Stimulated activated effector memory CD8-positive, alpha-beta T cell treated with anti-CD3 and anti-CD28 coated beads, Interleukin-12 subunit alpha, Interleukin-12 subunit beta, amount 100 ng/mL, for 72 hours (primary cell): ENCODE measurements at regions not wholly inside any gene's neighbourhood (a gene's known extent, or its start where the extent isn't known, plus 50 kb on each side); places are given as distances from the start of the nearest gene placed in this dataset.
A peak's percentile ranks its signal among the peaks of the same experiment; 100 is the strongest.

ENCODE experiments used
- ATAC-seq: fragments of 150-1000 bp; cut with Tn5 transposase; 2 replicates; pipeline ENCODE4 v1.10.0; 2021
- DNase-seq, 2 donors: peaks; one replicate each; pipeline ENCODE4 v3.0.0; 2021 to 2022; ENCODE audit warnings: low spot score in 2 of 2
- H3K27ac Mint-ChIP-seq: one replicate; pipeline ENCODE4 v1.8.0; 2022; ENCODE audit warnings: mild to moderate bottlenecking, mixed read lengths
- H3K36me3 Mint-ChIP-seq: one replicate; pipeline ENCODE4 v1.8.0; 2022; ENCODE audit warnings: mild to moderate bottlenecking, mixed read lengths
- H3K4me1 Mint-ChIP-seq: one replicate; pipeline ENCODE4 v1.8.0; 2022; ENCODE audit warnings: mixed read lengths
- H3K4me3 Mint-ChIP-seq: one replicate; pipeline ENCODE4 v1.8.0; 2022; ENCODE audit warnings: mild to moderate bottlenecking, mixed read lengths
- H3K9me3 Mint-ChIP-seq: one replicate; pipeline ENCODE4 v1.8.0; 2022; ENCODE audit warnings: mixed read lengths

DNA sequence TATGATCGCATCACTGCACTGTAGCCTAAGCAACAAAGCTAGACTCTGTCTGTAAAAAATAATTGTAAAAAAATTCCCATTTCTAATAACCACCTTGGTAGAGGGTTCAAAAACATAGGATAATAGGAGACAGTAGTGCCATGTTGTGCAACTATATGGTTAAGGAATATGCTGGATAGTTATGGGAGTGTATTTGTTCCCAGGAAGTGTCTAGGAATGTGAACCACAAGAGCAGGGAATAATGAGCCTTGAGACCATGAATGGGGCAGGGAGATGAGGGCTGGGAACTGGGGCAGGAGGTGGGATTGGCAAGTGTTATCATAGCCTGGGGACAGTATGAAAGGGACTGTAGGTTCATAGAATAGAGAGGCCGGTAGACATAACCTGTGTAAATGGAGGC is 50.4 kb downstream of the RUSC2 start:
- ATAC-seq: no peak
- H3K9me3 Mint-ChIP-seq: no peaks in the 10 kb centered on the region
- no peak for DNase-seq
- no peaks in the 10 kb centered on the region for H3K36me3 Mint-ChIP-seq
- H3K27ac Mint-ChIP-seq: no peak overlapping the region
- no peak overlapping the region for H3K4me3 Mint-ChIP-seq
- no peaks in the 10 kb centered on the region for H3K4me1 Mint-ChIP-seq

DNA sequence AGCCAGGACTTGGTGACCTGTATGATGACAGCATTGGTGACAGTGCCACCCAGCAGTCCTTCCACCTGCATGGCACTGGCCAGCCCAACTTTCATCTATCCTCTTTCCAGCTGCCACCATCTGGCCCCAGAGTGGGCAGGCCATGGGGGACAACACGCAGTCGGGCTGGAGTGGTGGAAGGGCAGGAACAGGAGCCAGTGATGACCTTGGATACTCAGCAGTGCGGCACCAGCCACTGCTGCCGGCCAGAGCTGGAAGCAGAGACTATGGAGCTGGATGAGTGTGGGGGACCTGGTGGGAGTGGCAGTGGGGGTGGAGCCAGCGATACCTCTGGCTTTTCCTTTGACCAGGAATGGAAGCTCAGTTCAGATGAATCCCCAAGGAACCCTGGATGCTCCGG is 56.9 kb downstream of the RUSC2 start:
- Mint-ChIP-seq H3K4me1 (no peaks in the 10 kb centered on the region), H3K36me3 (no peaks in the 10 kb centered on the region), H3K27ac (no peak overlapping the region), H3K9me3 (no peaks in the 10 kb centered on the region), H3K4me3 (no peak overlapping the region)
- DNase-seq (no peak), ATAC-seq (peak; percentile 32)

GRCh38 chr9:35547889-35548418 is 57.1 kb upstream of the TESK1 start:
- Mint-ChIP-seq H3K27ac (peak overlapping the region; percentile 53), H3K4me1 (no peaks in the 10 kb centered on the region), H3K9me3 (no peaks in the 10 kb centered on the region), H3K36me3 (no peaks in the 10 kb centered on the region), H3K4me3 (no peak overlapping the region)
- ATAC-seq (no peak), DNase-seq (no peak)

- Mint-ChIP-seq H3K4me1 (no peaks in the 10 kb centered on the region), H3K27ac (no peak overlapping the region), H3K9me3 (no peaks in the 10 kb centered on the region), H3K4me3 (no peak overlapping the region), H3K36me3 (no peaks in the 10 kb centered on the region)
- DNase-seq (no peak), ATAC-seq (peak; percentile 8)
Observed at GRCh38 chr9:35548571-35548970, 56.5 kb upstream of the TESK1 start.

- Mint-ChIP-seq H3K4me3 (no peak overlapping the region), H3K36me3 (no peaks in the 10 kb centered on the region), H3K4me1 (no peaks in the 10 kb centered on the region), H3K9me3 (no peaks in the 10 kb centered on the region), H3K27ac (no peak overlapping the region)
- ATAC-seq (no peak), DNase-seq (no peak)
Observed at GRCh38 chr9:35549441-35549840, 55.6 kb upstream of the TESK1 start.

DNA sequence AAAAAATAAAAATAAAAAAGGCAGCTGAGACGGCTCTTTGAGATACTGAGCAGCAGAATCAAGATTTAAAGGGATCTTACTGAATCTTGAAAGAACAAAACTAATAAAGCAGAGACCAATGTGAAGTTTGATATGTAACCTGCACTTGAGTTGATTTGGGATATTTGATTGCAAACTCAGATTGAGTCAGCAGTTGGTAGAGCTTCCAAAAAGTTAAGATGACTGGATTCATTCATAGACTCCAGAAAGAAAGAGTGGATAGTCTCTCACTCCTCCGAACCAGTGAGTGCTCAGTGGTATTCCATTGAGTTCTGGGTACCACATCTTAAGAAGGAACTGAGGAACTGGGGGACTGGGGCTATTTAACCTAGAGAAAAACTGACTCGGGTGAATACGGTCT is 52.7 kb upstream of the TESK1 start:
- no peak overlapping the region for H3K27ac Mint-ChIP-seq
- no peak for DNase-seq

DNA sequence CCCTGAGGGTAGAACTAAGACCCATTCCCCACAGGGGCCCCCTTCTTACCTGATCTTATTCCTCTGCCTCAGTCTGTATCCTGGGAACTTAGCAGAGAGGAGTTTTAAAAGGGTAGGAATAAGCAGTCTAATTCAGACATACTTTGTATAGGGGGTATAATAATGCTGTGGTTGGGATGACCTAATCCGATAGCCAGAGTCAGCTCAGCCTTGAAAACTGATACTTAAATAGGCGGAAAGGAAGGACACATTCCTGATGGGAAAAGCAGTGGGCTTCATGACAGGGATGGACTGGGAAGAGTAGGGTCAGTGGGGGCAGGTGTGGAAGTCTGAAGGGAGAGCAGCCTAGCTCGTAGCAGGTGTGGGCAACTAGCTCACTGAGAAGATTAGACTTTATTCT is 52.2 kb upstream of the TESK1 start:
- Mint-ChIP-seq H3K4me1 (no peaks in the 10 kb centered on the region), H3K36me3 (no peaks in the 10 kb centered on the region), H3K27ac (no peak overlapping the region), H3K9me3 (no peaks in the 10 kb centered on the region), H3K4me3 (no peak overlapping the region)
- ATAC-seq (no peak), DNase-seq (no peak)

More for the DNA sequence above, 52.7 kb upstream of the TESK1 start:
- H3K4me1 Mint-ChIP-seq: no peaks in the 10 kb centered on the region
- ATAC-seq: no peak
- H3K9me3 Mint-ChIP-seq: no peaks in the 10 kb centered on the region
- H3K4me3 Mint-ChIP-seq: no peak overlapping the region
- no peaks in the 10 kb centered on the region for H3K36me3 Mint-ChIP-seq

DNA sequence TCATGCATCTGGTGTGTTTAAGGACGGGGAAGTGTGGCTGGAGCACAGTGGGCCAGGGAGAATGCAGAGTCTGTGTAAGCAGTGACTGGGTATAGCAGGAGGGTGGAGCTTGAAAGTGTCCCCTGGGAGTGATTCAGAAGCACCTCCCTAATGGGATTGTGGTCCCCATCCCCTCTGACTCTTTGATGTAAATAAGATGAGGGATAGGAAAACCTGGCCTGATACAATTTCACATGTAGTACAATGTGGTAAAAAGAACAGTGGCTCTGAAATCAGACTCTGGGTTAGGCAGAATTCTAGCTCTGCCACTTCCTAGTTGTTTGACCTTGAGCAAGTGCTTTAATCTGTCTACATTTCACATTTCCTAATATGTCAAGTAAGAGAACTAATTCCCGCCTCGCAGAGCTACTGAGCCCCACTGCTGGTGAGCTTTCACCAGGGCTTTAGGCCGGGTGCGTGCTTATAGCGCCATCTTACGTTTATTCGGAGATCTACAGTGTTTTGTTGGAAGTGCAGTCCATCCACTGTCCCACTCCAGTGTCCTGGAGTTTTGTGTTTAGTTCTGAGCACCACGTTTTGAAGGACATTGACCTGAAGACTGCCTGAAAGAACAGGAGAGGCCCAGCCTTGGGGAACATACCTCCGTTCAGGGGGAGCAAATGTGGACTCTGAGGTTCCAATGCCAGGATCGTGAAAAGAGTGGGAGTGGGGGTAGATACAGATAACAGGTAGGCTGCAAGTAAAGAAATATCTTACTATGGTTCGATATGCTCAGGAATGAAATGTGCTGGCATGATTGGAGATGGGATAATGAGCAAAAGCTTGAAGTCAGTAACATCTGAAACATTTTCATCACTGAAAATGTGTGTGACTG is 51.2 kb upstream of the TESK1 start:
- ATAC-seq: peak; percentile 74
- Mint-ChIP-seq H3K36me3 (no peaks in the 10 kb centered on the region), H3K4me3 (no peak overlapping the region), H3K9me3 (no peaks in the 10 kb centered on the region), H3K4me1 (no peaks in the 10 kb centered on the region), H3K27ac (no peak overlapping the region)
- peak in 1 of 2 donors; percentile 35 for DNase-seq

- Mint-ChIP-seq H3K9me3 (no peaks in the 10 kb centered on the region), H3K4me3 (no peak overlapping the region), H3K27ac (no peak overlapping the region), H3K36me3 (no peaks in the 10 kb centered on the region), H3K4me1 (no peaks in the 10 kb centered on the region)
- no peak for ATAC-seq
- no peak for DNase-seq
Observed at GRCh38 chr9:35555246-35555701, 49.8 kb upstream of the TESK1 start.
